RKO (cell line): ENCODE measurements at regions not wholly inside any gene's neighbourhood (a gene's known extent, or its start where the extent isn't known, plus 50 kb on each side); places are given as distances from the start of the nearest gene placed in this dataset.
"Not testable (repeated sequence)": the region's sequence is repeated elsewhere in the genome, so short reads cannot be mapped to it uniquely, and the experiment has no call there.

Source experiments
- DNase-seq: peaks from one replicate; pipeline ENCODE4 v3.0.0-alpha.2; 2016; ENCODE audit warnings: low spot score

DNA sequence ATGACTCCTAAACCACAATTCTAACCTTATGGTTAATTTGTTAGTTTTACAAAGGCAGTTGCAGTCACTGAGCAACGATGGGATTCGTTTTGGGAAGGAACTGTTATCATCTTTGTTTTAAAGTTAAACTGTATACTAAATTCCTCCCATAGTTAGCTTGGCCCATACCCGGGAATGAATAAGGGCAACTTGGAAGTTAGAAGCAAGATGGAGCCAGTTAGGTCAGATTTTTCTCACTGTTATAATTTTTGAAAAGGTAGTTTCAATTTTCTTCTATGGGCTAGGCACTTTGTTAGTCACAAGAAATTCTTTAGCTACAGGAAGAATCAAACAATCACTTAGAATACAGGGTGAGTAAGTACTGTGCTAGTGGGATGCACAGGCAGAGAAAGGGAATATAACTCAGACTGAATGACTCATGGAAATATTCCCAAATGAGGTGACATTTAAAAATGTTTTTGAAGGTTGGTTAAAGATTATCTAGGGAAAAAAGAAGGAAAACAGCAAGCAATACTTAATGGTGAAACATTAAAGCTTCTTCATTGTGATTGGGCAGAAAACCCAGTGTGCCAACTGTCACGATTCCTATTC lies 153.6 kb downstream of the MAGEB17 start:
- DNase-seq = peak; percentile 22

DNA sequence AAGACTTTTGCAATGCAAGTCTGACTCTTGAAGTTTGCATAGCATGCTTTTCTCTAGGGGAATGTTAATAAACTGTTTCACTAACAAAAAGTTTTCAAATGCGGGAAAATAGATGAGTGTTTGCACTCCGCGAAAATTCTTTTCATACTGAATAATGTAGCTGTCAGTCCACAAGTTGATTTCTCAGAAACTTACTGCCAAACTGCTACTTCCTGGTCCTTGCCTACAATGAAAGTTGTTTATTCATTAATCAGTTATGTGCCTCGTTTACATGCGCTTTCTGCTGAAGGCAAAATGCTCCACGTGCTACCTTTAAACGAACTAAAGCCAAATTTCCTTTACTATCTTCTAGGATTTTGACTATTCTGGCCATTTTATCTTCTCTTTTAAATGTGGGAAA lies 166.2 kb downstream of the MAGEB17 start:
- no peak for DNase-seq

DNA sequence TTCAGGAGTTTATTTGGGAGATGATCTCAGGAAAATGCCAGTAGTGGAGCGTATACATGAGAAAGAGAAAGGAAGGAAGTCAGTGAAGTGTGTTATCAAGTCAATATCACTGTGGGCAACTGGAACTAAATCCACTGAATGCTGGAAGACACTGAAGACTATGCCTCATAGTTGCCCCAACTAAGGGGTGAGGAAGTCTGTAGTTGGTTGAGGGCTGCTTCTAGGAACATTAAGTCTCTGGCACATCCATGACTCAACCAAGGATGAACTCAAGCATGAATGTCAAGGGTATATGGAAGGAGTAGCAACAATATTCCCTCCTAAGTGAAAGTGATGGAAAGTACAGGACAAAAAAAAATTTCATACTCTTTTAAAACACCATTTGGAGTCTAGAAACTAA lies 167.9 kb downstream of the MAGEB17 start:
- DNase-seq = no peak

DNA sequence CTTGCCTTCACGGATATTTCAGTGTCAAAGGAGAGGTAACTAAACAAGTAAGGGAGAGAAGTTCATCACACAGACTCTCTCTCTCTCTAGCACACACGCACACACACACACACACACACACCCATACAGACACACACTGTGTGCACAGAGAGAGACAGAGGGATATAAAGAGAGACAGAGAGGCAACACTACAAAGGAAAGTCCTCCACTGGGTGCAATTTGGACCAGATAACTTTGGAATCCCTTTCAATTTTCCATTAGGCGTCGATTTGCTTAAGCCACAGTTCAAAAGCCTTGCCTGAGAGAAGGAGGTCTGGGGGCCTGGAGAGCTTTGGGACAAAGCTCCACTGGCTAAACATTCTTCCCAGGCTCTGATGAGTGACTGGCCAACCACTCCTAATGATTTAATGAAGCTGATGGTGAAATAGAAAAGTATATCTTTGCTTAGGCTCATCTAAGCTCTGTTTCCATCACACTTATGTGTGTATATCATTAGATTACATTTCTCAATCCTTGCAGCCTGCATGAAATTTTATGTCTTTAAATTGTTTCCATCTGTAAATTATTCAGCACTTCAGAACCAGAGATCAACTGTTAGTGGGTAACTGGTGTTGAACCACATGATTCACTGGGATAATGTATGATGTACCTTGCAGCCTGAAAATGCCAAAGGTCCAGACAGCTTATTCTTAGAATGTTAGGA lies 180.8 kb downstream of the MAGEB17 start:
- DNase-seq = no peak

DNA sequence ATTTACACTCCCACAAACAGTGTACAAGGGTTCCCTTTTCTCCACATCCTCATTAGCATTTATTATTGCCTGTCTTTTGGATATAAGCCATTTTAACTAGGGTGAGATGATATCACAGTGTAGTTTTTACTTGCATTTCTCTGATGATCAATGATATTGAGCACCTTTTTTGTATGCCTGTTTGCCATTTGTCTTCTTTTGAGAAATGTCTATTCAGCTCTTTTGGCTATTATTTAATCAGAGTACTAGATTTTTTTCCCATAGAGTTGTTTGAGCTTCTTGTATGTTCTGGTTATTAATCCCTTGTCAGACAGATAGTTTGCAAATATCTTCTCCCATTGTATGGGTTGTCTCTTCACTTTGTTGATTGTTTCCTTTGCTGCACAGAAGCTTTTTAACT lies 190.6 kb downstream of the MAGEB17 start:
- no peak for DNase-seq

DNA sequence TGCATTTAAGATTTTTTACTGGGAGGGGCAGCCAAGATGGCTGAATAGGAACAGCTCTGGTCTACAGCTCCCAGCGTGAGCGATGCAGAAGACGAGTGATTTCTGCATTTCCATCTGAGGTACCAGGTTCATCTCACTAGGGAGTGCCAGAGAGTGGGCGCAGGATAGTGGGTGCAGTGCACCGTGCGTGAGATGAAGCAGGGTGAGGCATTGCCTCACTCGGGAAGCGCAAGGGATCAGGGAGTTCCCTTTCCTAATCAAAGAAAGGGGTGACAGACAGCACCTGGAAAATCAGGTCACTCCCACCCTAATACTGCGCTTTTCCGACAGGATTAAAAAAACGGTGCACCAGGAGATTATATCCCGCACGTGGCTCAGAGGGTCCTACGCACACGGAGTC lies 192.8 kb downstream of the MAGEB17 start:
- DNase-seq = not testable (repeated sequence)

DNA sequence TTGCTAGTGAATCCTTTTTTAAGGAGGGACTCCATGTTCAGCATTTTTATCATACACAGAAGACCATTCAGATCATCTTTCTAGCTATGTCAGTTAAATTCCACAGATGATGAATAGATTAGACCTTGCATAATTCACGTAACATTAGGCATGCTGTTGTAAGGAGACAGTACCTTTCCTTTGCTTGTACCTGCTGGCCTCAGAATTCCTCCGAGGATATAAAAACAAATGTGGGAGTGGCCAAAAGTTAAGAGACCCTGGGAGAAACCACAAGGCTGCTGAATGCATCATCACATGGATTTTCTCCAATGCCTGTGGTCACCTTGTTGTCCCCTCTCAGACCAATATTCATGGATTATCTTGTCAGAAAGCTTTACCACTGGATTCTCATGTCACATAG lies 201.4 kb downstream of the MAGEB17 start:
- DNase-seq = no peak

DNA sequence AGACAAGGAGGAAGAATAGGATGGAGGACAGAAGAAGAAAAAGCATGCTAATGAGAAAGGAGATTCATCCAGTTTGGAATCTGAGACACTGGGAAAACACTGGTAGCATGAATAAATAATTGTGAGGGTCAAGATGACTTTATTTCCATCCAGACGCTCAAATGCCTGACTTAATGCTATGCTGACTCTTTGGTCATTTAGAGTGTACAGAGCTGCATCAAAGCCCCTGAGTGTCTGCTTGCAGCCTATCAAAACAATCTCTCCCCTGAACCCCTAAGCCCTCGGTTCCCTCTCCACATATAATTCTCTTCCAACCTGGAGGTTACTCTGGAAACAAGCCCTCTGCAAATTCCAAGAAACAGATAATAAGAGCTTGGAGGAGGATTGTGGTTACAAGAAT lies 208.8 kb downstream of the MAGEB17 start:
- DNase-seq = no peak

DNA sequence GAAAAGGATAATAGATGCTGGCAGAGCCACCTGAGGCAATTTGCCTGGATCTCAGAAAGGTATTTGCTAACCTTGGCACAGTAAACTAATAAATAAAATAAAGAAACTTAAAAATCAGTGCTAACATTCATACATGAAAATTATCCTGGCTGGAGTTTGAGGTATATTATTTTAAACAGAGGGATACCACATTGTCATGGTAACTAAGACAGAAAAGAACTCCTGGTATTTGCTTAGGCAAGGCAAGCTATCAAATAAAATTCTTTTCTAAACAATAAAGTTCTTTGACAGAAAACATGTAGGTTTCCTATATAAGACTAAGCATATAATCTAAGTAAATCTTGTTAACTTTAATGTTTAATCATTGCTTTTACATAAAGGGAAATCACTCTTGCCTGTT lies 218.8 kb downstream of the MAGEB17 start:
- no peak for DNase-seq

DNA sequence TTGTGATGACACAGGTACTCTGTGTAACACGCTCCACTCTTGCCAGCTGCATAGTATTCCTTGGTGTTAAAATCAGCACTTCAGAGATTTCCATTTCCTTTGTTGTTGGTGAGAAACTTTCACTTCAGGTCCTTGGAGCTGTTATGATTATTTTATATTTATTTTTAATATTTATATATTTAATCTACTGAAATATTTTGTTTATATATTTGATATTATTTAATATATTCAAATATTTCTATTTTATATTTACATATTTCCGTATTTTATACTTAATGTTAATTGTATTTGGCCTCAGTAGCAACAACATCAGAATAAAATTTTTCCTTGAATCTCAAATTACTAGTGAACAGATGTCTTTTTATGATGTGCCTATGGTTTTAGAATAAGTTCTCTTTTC lies 225.3 kb downstream of the MAGEB17 start:
- DNase-seq = no peak

DNA sequence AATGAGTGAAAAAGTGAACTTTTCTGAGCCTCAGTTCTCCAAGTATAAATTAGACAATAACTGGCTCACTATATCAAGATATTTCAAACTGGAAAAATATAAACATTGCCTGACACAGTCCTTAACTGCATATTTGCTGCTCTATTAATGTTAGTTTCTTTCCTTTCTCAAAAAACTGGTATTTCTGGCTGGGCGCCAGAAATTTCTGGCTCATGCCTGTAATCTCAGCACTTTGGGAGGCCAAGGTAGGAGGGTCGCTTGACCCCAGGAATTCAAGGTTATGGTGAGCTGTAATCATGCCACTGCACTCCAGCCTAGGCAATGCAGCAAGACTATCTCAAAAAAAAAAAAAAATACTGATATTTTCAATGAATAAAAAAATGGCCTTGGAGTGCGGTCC lies 227.0 kb downstream of the MAGEB17 start:
- DNase-seq = no peak

DNA sequence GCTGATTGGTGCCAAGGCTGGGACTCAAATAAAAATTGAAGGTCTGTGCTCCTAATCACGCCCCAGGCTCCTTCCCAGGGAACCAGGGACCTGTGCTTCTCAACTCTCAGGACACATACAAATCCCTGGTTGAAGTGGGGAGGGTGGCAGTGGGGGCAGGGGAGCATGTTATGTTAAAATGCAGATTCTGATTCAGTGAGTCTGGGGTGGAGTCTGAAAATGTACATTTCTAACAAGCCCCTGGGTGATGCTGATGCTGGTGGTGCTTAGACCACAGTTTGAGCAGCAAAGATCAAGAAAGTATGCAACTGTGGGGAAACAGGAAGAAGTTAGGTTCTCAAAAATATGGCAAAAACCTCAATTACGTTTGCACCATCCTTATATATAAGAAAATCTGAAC lies 236.5 kb downstream of the MAGEB17 start:
- DNase-seq = no peak

DNA sequence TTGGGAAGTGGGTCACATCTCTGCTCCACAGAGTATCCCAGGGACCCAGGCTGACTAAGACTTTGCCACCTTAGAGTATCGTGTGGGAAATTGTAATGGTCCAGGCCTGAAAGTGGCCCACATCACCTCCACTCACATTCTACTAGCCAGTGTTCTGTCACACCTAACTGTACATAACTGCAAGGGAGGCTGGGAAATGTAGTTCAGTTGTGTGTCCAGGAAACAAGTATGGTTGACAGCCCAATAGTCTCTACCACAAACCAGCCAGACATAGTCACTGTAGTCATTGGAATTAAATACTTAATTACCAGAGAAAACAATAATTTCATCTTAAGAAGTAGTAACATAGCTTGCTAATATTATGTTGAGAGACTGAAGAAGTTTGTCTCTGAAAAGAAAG lies 233.4 kb upstream of the S100G start:
- no peak for DNase-seq

DNA sequence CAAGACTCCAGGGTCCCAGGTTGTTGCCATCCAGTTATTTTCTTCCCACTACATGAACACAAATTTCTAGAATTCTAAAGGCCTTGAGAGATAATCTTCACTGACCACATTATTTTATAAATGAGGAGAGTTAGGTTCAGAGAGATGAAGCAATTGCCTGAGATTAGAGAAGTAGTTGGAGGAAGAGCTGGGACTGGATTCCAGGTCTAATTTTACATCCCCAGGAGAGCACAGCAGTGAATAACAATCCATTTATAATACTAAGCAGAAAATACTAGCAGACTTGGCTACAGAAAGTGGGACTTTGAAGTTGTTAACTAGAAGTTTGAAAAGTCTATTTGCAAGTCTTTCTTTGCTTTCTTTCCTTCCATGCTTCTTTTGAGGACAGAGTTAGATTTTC lies 231.3 kb upstream of the S100G start:
- DNase-seq = no peak

DNA sequence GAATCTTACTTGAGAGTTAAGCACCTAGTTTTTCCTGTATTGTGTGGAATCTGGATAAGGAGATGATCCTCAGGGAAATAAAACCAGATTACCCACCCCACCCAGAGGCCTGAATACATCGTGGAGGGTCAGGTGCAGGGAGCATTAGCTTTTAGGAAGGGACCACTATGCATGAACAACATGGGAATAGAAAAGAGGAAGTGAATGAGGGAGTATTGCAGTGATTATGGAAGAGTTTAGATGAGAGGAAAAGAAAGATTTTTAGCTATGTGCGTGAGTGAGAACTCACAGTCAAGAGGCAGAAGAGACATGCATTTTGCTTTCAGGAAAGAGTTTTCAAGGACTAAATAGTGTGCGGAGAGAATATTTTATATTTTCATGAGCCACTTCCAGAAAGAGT lies 222.3 kb upstream of the S100G start:
- DNase-seq = no peak

DNA sequence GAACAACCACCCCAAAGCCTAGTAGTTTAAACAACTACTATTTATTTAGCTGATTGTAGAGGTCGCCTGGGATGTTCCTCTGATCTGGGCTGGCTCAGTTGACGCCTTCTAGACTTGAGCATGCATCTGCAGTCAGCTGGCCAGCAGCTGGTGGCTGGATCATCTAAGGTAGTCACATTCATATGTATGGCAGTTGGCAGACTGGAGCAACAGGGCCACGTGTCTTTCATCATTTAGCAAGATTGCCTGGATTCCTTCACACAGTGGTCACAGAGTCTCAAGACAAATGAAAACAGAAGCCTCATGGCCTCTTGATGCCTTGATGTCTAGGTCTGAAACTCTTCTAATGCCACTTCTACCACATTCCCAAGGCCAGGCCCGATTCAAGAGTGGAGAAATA lies 220.6 kb upstream of the S100G start:
- no peak for DNase-seq

DNA sequence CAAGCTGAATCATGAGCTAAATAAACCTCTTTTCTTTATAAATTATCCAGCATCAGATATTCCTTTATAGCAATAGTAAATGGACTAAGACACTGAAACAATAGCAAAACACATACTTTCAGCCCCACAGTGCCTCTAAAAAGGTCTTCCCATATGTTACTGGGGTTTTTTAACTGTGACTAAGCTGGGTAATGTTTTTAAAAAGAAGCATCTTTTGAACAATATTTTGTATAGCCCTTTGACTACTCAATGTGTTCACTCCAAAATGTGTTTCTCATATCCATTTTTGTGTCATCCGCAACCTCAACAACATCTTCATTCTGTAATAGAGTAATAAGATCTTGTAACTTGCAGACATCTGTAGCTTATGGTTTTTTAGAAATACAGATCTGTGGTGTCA lies 218.7 kb upstream of the S100G start:
- DNase-seq = no peak

DNA sequence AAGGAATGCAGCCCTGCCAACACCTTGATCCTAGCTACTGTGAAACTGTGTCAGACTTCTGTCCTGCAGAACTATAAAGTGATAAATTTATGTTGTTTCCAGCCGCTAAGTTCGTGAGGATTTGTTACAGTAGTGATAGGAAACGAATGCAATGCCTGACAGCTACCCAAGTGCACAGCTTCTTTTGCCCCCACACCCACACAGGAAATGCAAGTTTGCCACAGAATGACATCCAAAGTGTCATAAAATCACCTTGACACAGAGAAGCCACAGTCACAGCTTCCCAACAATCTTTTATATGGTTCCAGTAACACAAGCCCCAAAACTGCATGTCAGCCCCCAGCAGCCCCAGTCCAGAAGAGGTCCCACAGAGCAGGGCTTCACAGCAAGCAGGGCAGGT lies 216.9 kb upstream of the S100G start:
- DNase-seq = no peak

DNA sequence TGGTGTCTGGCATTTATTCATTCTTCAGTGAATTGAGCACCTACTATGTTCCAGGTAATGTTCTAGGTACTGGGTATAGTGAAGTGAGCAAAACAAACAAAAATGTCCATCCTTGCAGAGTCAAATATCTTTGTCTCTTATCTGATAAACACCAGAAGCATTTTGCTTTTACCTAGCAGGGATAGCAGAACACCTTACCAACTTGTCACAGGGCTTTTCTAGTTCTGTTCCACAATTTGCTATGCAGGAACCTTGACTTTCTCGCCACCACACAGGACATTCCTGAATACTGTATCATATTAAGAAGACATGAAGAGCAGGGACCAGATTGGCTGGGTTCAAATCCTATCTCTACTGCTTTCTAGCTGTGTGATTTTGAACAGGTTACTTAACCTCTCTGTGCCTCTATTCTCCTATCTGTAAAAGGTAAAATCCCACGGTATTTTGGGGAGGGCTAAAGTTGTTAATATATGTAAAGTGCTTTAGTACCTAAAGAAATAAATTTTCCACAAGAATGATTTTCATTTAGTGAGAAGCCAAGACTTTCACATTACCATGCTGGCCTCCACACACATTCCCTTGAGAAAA lies 214.5 kb upstream of the S100G start:
- DNase-seq = no peak

DNA sequence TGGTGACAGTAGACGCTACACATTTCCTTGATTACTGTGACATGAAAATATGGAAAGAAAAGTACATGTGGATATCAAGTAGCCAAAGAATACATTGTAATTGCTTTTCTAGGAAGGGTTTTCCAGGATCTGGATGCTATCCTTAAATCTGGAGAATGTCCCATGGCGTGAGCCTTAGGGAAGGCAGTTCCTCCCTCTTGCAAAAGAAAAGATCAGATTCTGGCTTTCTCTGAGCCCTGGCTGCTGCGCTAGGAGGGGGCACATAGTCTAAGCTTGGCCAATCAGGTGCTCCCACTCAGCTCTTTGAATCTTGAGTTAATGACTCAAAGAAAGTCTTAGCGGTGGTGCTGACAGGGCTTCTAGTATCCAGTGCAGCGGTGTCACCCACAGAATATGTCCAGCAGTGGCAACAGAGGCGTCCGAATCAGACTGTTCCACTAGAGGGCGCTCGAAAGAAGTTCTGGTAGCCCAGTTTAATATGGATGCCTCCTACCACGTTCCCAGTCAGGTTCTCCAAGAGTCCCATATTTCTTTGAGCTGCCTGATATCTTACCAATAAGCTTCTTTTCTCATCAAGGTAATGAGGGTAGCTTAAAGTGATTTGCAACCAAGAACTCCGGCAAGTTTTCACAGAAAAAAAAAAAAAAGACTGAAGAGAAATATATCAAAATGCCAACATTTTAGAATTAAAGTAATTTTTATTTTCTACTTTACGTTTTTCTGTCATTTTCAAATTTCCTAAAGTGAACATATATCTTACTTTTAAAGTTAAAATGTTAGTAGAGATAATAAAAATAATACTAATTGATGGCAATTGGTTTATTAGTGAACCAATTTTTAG lies 213.4 kb upstream of the S100G start:
- DNase-seq = peak; percentile 90

DNA sequence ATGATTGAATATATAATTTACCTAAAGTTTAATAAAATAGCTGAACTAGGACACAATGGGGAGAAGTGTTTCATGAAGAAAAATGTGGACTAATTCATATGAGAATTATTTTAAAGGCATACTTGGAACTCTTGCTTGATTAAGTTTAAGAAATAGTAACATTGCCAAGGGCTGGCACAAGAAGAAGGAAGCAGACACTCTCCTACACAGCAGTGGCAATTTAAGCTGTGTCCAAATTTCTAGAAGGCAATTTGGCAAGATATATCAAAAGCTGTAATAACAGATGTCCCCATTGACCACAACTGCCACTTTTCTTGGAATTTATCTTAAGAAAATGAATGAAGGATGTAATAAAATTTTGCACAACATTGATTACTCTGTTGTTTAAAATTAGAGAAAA lies 209.5 kb upstream of the S100G start:
- no peak for DNase-seq

DNA sequence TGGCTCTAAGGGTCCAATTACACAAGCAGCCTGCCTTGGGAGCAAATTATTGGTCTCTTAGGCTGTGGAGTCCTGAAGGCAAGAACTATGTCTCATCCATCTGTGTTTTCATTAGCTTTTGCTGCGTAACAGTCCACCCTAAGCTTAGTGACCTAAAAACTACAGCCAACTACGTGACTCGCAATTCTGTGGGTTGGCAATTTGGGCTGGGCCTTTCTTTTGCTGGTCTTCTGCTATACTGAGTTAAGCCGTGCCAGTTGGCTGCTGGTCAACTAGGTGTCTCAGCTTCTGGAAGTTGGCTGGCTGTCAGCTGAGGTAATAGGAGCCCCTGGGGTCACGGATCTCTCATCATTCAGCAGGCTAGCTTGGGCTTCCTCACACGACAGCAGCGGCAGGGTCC lies 205.6 kb upstream of the S100G start:
- no peak for DNase-seq

DNA sequence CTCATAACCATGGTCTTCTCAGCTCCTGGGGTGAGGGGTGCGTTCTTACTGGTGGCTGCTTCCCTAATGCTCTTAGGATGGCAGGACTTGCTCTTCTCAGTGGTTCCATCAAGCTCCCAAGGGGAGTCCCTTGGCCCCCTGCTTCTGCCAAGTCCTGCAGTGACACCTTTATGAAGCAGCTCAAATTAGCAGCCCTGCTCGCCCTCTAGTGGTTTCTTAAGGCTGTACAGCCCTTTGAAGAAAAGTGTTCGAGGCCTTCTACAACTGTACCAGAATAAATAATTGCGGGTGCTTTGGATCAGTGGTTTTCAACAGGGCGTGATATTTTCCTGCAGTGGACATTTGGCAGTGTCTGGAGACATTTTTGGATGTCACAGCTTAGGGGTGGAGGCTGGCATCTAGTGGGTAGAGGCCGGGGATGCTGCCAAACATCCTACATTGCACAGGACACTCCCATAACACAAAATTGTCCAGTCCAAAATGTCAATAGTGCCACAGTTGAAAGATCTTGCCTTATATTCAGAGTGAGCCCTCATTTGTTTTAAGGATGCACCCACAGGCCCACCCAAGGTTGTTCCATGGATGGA lies 204.7 kb upstream of the S100G start:
- peak; percentile 55 for DNase-seq
